ENCODE measurements at regions not wholly inside any gene's neighbourhood (a gene's known extent, or its start where the extent isn't known, plus 50 kb on each side); places are given as distances from the start of the nearest gene placed in this dataset.
A peak's percentile ranks its signal among the peaks of the same experiment; 100 is the strongest.
"Not testable (repeated sequence)": the region's sequence is repeated elsewhere in the genome, so short reads cannot be mapped to it uniquely, and the experiment has no call there.

GRCh38 chr16:64269756-64270155 lies 852.1 kb downstream of the CDH11 start:
- no peak overlapping the region for H3K4me3 ChIP-seq (ENCODE audit: low read depth, low read length)

GRCh38 chr16:64265756-64266155 lies 856.1 kb downstream of the CDH11 start:
- no peak for TF ChIP-seq CTCF (IDR thresholded peaks at IDR 0.05; ENCODE audit: insufficient read depth, low read depth, low read length)
- DNase-seq (ENCODE audit: low read depth), result no peak
- no peak overlapping the region for H3K4me3 ChIP-seq (ENCODE audit: low read depth, low read length)

More at GRCh38 chr16:64269756-64270155, 852.1 kb downstream of the CDH11 start:
- no peak for TF ChIP-seq CTCF (IDR thresholded peaks at IDR 0.05; ENCODE audit: insufficient read depth, low read depth, low read length)
- DNase-seq (ENCODE audit: low read depth), result peak; percentile 8

- not testable (repeated sequence) for DNase-seq (ENCODE audit: low read depth)
These were observed 861.0 kb downstream of the CDH11 start for GRCh38 chr16:64260631-64261401.

GRCh38 chr16:64254443-64255367 lies 867.2 kb downstream of the CDH11 start:
- no peak overlapping the region for H3K4me3 ChIP-seq (ENCODE audit: low read depth, low read length)
- no peak for TF ChIP-seq CTCF (IDR thresholded peaks at IDR 0.05; ENCODE audit: insufficient read depth, low read depth, low read length)
- DNase-seq (ENCODE audit: low read depth), result no peak

More at GRCh38 chr16:64260631-64261401, 861.0 kb downstream of the CDH11 start:
- not testable (repeated sequence) for H3K4me3 ChIP-seq (ENCODE audit: low read depth, low read length)

- H3K4me3 ChIP-seq (ENCODE audit: low read depth, low read length), result no peak overlapping the region
- TF ChIP-seq CTCF (IDR thresholded peaks at IDR 0.05; ENCODE audit: insufficient read depth, low read depth, low read length), result no peak
- no peak for DNase-seq (ENCODE audit: low read depth)
These were observed 868.3 kb downstream of the CDH11 start for GRCh38 chr16:64253525-64253924.

- TF ChIP-seq CTCF (IDR thresholded peaks at IDR 0.05; ENCODE audit: insufficient read depth, low read depth, low read length), result no peak
- H3K4me3 ChIP-seq (ENCODE audit: low read depth, low read length), result no peak overlapping the region
- no peak for DNase-seq (ENCODE audit: low read depth)
These were observed 868.8 kb downstream of the CDH11 start for GRCh38 chr16:64253096-64253495.

GRCh38 chr16:64251742-64252141 lies 870.1 kb downstream of the CDH11 start:
- TF ChIP-seq CTCF (IDR thresholded peaks at IDR 0.05; ENCODE audit: insufficient read depth, low read depth, low read length), result no peak
- no peak overlapping the region for H3K4me3 ChIP-seq (ENCODE audit: low read depth, low read length)

More at GRCh38 chr16:64251742-64252141, 870.1 kb downstream of the CDH11 start:
- no peak for DNase-seq (ENCODE audit: low read depth)

All from fibroblast of villous mesenchyme (primary cell).